HEK293T (cell line): ENCODE measurements at regions not wholly inside any gene's neighbourhood (a gene's known extent, or its start where the extent isn't known, plus 50 kb on each side); places are given as distances from the start of the nearest gene placed in this dataset.

ENCODE experiments used
- BHLHE40 ChIP-seq: fragments of 450-650 bp; IDR thresholded peaks from 2 replicates; pipeline ENCODE4 v1.6.1; 2016; ENCODE audit warnings: mild to moderate bottlenecking, moderate library complexity, borderline replicate concordance
- CTBP1 ChIP-seq: fragments of 450-650 bp; IDR thresholded peaks from 2 replicates; pipeline ENCODE4 v1.6.1; 2016; ENCODE audit warnings: borderline replicate concordance
- ELF4 ChIP-seq: fragments of 450-650 bp; IDR thresholded peaks from 2 replicates; pipeline ENCODE4 v1.6.1; 2017; ENCODE audit warnings: antibody characterized with exemption
- FOXK2 ChIP-seq: fragments of 450-650 bp; IDR thresholded peaks from 2 replicates; pipeline ENCODE4 v1.6.1; 2016; ENCODE audit warnings: mild to moderate bottlenecking
- FOXM1 ChIP-seq: fragments of 450-650 bp; IDR thresholded peaks from 2 replicates; pipeline ENCODE4 v1.6.1; 2017; ENCODE audit warnings: mild to moderate bottlenecking, borderline replicate concordance
- HDGF ChIP-seq: fragments of 450-650 bp; IDR thresholded peaks from 2 replicates; pipeline ENCODE4 v1.6.1; 2017; ENCODE audit warnings: antibody characterized with exemption, borderline replicate concordance
- LEF1 ChIP-seq: fragments of 450-650 bp; IDR thresholded peaks from 2 replicates; pipeline ENCODE4 v1.6.1; 2017; ENCODE audit warnings: mild to moderate bottlenecking, borderline replicate concordance
- NFRKB ChIP-seq: fragments of 450-650 bp; IDR thresholded peaks from 2 replicates; pipeline ENCODE4 v1.6.1; 2016; ENCODE audit warnings: mild to moderate bottlenecking, moderate library complexity
- SP1 ChIP-seq: fragments of 450-650 bp; IDR thresholded peaks from 2 replicates; pipeline ENCODE4 v1.6.1; 2017
- SUZ12 ChIP-seq: fragments of 450-650 bp; IDR thresholded peaks from 2 replicates; pipeline ENCODE4 v1.6.1; 2016; ENCODE audit warnings: mild to moderate bottlenecking
- TARDBP ChIP-seq: fragments of 450-650 bp; IDR thresholded peaks from 2 replicates; pipeline ENCODE4 v1.6.1; 2016
- ZNF384 ChIP-seq: fragments of 450-650 bp; IDR thresholded peaks from 2 replicates; pipeline ENCODE4 v1.6.1; 2016
- TF ChIP-seq, protein P1 (sequence below): fragments of 450-650 bp; IDR thresholded peaks from 2 replicates; pipeline ENCODE4 v1.6.1; 2016

DNA sequence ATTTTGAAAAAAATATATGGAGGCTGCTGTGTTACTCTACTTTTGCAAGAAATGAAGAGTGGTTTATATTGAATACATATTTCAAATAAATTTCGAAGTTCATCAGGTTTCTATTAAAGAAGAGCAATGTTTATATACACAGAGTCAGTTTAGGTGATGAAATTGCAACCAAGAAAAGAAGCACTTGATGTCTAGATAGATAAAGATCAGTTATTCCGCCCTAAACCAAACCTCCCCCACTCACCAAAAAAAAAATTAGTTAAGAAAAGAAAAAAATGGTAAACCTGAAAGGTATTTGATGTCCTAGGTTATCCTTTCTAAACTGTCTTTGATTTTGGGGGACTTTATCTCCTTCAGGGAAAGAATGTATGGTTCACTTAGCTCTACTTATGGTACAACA is 111.8 kb downstream of the SKIDA1 start:
- TF ChIP-seq HDGF (no peak), FOXK2 (no peak), ELF4 (no peak), NFRKB (no peak), LEF1 (no peak), SP1 (no peak), BHLHE40 (no peak), FOXM1 (no peak), CTBP1 (no peak), SUZ12 (no peak), TARDBP (no peak), ZNF384 (no peak)
- TF ChIP-seq, protein P1, sequence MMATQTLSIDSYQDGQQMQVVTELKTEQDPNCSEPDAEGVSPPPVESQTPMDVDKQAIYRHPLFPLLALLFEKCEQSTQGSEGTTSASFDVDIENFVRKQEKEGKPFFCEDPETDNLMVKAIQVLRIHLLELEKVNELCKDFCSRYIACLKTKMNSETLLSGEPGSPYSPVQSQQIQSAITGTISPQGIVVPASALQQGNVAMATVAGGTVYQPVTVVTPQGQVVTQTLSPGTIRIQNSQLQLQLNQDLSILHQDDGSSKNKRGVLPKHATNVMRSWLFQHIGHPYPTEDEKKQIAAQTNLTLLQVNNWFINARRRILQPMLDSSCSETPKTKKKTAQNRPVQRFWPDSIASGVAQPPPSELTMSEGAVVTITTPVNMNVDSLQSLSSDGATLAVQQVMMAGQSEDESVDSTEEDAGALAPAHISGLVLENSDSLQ, result no peak
